Upper lobe of right lung (tissue), 1 donor: ENCODE measurements at regions not wholly inside any gene's neighbourhood (a gene's known extent, or its start where the extent isn't known, plus 50 kb on each side); places are given as distances from the start of the nearest gene placed in this dataset.
"Not testable (repeated sequence)": the region's sequence is repeated elsewhere in the genome, so short reads cannot be mapped to it uniquely, and the experiment has no call there.

Experiments
- ATAC-seq: fragments of 200-7000 bp; cut with Tn5 transposase; one replicate; pipeline ENCODE4 v1.9.1; 2020; ENCODE audit warnings: mild to moderate bottlenecking, moderate library complexity
- DNase-seq: peaks from one replicate; pipeline ENCODE4 v3.0.0-alpha.2; 2020
- H3K27ac ChIP-seq: fragments of 200-600 bp; one replicate; pipeline ENCODE4 v1.8.0; 2022
- H3K27me3 ChIP-seq: fragments of 200-600 bp; one replicate; pipeline ENCODE4 v1.8.0; 2022; ENCODE audit warnings: mild to moderate bottlenecking
- H3K36me3 ChIP-seq: fragments of 200-600 bp; one replicate; pipeline ENCODE4 v1.8.0; 2022
- H3K4me1 ChIP-seq: fragments of 200-600 bp; one replicate; pipeline ENCODE4 v1.8.0; 2022
- H3K4me3 ChIP-seq: fragments of 200-600 bp; one replicate; pipeline ENCODE4 v1.8.0; 2022; ENCODE audit warnings: mild to moderate bottlenecking
- H3K9me3 ChIP-seq: fragments of 200-600 bp; one replicate; pipeline ENCODE4 v1.8.0; 2022
- intact Hi-C: fragments of 100-400 bp; cut with DNase I; formaldehyde crosslinking; loops from one replicate; pipeline ENCODE4 v1.11.0; 2022
- TF ChIP-seq, protein P1 (sequence below): fragments of 200-600 bp; IDR thresholded peaks from one replicate; pipeline ENCODE4 v1.8.0; 2022; ENCODE audit warnings: antibody characterized with exemption
- donor health status: DM: no; HTN: yes; CAD: no; lungs with severe emphysema.

DNA sequence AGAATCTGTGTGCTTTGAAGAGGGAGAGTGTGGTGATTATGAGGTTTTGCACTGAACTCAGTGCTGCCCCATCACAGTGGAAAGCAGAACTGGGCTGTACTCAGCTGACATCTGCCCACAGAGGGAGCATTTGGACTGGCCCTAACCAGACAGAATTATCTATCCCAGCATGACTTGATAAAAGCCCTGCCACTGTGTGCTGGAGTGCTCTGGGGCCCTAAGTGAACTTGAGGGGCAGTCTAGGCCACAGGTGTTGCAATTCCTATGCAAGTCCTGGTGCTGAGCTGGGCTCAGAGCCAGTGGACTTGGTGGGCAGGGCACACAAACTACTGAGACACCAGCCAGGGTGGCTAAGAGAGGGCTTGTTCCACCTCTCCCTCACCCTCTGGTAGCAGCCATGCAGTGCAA is 269.2 kb upstream of the CTNNB1 start:
- no peak overlapping the region for H3K4me3 ChIP-seq
- peak; percentile 97 for ATAC-seq
- H3K27ac ChIP-seq, result no peak overlapping the region
- peak; percentile 83 for DNase-seq
- H3K4me1 ChIP-seq, result peaks cover 3% of the 10 kb centered on the region
- TF ChIP-seq, protein P1, sequence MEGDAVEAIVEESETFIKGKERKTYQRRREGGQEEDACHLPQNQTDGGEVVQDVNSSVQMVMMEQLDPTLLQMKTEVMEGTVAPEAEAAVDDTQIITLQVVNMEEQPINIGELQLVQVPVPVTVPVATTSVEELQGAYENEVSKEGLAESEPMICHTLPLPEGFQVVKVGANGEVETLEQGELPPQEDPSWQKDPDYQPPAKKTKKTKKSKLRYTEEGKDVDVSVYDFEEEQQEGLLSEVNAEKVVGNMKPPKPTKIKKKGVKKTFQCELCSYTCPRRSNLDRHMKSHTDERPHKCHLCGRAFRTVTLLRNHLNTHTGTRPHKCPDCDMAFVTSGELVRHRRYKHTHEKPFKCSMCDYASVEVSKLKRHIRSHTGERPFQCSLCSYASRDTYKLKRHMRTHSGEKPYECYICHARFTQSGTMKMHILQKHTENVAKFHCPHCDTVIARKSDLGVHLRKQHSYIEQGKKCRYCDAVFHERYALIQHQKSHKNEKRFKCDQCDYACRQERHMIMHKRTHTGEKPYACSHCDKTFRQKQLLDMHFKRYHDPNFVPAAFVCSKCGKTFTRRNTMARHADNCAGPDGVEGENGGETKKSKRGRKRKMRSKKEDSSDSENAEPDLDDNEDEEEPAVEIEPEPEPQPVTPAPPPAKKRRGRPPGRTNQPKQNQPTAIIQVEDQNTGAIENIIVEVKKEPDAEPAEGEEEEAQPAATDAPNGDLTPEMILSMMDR, result no peak
- H3K9me3 ChIP-seq, result no peaks in the 10 kb centered on the region
- no peaks in the 10 kb centered on the region for H3K27me3 ChIP-seq
- intact Hi-C loops, result no loop called here
- H3K36me3 ChIP-seq, result no peaks in the 10 kb centered on the region

DNA sequence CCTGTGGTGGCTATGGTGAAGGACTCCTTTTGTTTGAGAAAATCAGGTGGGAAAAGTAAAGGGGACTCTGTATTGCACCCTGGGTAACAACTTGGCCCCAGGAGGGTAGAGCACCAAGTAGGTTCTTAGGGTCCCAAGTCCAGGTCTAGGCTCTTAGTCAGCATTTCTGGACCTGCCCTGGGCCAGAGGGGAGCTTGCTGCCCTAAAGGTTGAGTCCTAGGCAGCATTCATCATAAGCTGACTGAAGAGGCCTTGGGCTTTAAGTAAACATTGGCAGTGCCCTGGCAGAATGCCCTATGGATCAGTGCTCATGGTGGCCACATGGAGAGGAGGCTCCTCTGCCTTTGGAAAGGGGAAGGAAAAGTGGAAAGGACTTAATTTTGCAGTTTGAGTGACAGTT is 268.5 kb upstream of the CTNNB1 start:
- no peak overlapping the region for H3K4me3 ChIP-seq
- no peaks in the 10 kb centered on the region for H3K36me3 ChIP-seq
- H3K9me3 ChIP-seq, result no peaks in the 10 kb centered on the region
- H3K4me1 ChIP-seq, result no peaks in the 10 kb centered on the region
- TF ChIP-seq, protein P1, result no peak
- ATAC-seq (peak; percentile 29), DNase-seq (no peak)
- no peak overlapping the region for H3K27ac ChIP-seq
- intact Hi-C loops, result no loop called here
- H3K27me3 ChIP-seq, result no peaks in the 10 kb centered on the region

DNA sequence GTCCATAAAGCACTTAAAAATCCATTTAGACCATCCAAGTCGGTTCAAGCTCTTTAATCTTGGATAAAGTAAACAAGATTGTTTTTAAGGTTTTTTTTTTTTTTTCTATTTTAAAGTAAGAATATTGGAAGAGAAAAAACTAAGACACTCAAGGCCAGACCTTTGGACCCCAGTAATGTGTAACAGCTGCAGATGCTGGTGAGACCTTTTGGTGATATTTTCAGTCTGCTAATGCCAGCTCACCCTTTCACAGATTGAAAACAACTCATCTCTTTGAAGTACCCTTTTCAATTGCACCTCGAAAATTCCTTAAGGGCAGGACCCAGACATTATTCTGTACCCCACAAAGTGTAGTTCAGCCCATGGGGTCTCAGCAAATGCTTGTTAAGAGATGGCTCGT is 260.7 kb upstream of the CTNNB1 start:
- intact Hi-C loops, result no loop called here
- no peak overlapping the region for H3K4me3 ChIP-seq
- no peak for ATAC-seq
- DNase-seq, result no peak
- H3K4me1 ChIP-seq, result peaks cover 6% of the 10 kb centered on the region
- H3K9me3 ChIP-seq, result no peaks in the 10 kb centered on the region
- no peaks in the 10 kb centered on the region for H3K36me3 ChIP-seq
- H3K27ac ChIP-seq, result peak overlapping the region; percentile 72
- TF ChIP-seq, protein P1, result no peak
- no peaks in the 10 kb centered on the region for H3K27me3 ChIP-seq

DNA sequence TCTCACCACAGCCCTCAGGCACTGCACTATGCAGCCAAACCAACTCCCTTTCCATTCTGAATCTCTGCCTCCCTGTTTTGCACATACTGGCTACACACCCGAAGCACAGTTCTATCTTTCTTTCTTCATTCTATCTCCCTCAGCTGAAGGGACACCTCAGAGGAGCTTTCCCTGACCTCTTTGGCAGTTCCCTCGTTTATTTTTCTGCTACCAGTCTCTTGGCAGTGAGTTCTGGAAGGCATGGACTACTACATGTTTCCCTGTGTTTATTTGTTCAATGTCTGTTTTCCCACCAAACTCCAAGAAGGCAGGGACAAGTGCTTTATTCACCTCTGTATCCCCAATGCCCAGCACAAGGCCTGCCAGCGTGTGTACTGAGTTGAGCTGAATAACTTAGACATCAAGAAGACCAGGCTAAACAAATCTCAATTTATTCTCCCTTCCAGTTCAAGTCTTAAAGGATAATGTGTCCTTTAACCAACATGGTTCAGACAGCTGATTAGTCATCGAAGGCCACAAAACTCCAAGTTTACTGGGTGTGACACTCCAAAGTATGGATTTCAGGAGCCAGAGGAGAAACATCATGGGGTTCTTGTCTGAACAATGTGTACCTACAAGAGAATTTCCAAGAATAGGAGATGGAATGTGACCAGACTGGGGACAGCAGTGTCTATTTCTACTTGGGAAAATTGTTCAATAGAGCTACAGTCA is 260.1 kb upstream of the CTNNB1 start:
- TF ChIP-seq, protein P1, result no peak
- Histone ChIP-seq H3K27ac (peak overlapping the region; percentile 72), H3K9me3 (no peaks in the 10 kb centered on the region), H3K4me1 (peaks cover 6% of the 10 kb centered on the region), H3K4me3 (no peak overlapping the region), H3K27me3 (no peaks in the 10 kb centered on the region), H3K36me3 (no peaks in the 10 kb centered on the region)
- DNase-seq (no peak), ATAC-seq (peak; percentile 78)
- intact Hi-C loops, result no loop called here

DNA sequence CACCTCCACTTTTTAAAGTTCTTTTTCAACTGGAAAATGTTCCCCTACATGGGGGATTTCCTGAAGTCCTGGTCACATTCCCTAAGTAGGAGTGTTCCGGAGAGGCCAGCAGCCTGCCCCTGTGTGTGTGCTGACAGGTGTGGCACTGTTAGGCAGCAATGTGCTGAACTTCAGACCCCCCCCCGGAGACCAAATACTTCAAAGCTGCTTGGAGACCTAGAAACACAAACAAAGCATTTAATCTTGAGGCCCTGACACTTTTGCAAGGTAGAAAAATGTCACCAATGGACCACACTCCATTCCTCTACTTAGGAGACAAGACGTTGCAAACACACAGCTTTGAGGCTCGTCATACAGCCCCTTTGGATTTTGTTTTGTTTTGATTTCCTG is 259.6 kb upstream of the CTNNB1 start:
- TF ChIP-seq, protein P1, result no peak
- ATAC-seq (peak; percentile 95), DNase-seq (peak; percentile 75)
- H3K9me3 ChIP-seq, result no peaks in the 10 kb centered on the region
- H3K4me1 ChIP-seq, result peaks cover 6% of the 10 kb centered on the region
- intact Hi-C loops, result no loop called here
- H3K27ac ChIP-seq, result peak overlapping the region; percentile 72
- H3K36me3 ChIP-seq, result no peaks in the 10 kb centered on the region
- H3K27me3 ChIP-seq, result no peaks in the 10 kb centered on the region
- H3K4me3 ChIP-seq, result no peak overlapping the region

DNA sequence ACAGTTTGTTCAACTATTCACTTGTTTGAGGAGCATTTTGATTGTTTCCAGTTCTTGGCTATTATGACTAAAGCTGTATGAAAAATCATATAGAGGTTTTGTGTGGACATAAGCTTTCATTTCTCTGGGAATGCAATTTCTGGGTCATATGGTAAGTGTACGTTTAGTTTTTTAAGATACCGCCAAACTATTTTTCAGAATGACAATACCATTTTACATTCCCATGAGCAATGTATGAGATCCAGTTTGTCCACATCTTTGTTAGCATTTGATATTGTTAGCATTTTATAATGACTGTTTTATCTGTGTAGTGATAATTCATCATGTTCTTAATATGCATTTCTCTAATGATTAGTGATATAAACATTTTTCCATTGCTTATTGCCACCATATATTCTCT is 258.7 kb upstream of the CTNNB1 start:
- H3K4me1 ChIP-seq, result peaks cover 6% of the 10 kb centered on the region
- TF ChIP-seq, protein P1, result no peak
- no peaks in the 10 kb centered on the region for H3K36me3 ChIP-seq
- ATAC-seq (no peak), DNase-seq (no peak)
- intact Hi-C loops, result no loop called here
- H3K27ac ChIP-seq, result peak overlapping the region; percentile 72
- H3K9me3 ChIP-seq, result no peaks in the 10 kb centered on the region
- H3K4me3 ChIP-seq, result no peak overlapping the region
- no peaks in the 10 kb centered on the region for H3K27me3 ChIP-seq

DNA sequence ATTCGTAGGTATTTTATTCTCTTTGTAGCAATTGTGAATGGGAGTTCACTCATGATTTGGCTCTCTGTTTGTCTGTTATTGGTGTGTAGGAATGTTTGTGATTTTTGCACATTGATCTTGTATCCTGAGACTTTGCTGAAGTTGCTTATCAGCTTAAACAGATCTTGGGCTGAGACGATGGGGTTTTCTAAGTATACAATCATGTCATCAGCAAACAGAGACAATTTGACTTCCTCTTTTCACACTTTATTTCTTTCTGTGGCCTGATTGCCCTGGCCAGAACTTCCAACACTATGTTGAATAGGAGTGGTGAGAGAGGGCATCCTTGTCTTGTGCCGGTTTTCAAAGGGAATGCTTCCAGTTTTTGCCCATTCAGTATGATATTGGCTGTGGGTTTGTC is 252.3 kb upstream of the CTNNB1 start:
- ATAC-seq, DNase-seq, H3K4me1 ChIP-seq, intact Hi-C loops, H3K27ac ChIP-seq, H3K4me3 ChIP-seq, H3K36me3 ChIP-seq, H3K27me3 ChIP-seq, H3K9me3 ChIP-seq: not testable (repeated sequence)

DNA sequence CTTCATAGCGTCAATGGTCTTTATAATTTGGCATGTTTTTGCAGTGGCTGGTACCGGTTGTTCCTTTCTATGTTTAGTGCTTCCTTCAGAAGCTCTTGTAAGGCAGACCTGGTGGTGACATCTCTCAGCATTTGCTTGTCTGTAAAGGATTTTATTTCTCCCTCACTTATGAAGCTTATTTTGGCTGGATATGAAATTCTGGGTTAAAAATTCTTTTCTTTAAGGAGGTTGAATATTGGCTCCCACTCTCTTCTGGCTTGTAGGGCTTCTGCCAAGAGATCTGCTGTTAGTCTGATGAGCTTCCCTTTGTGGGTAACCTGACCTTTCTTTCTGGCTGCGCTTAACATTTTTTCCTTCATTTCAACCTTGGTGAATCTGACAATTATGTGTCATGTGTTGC is 250.0 kb upstream of the CTNNB1 start:
- H3K27me3 ChIP-seq, intact Hi-C loops, H3K36me3 ChIP-seq, H3K4me1 ChIP-seq, ATAC-seq, H3K4me3 ChIP-seq, H3K27ac ChIP-seq, H3K9me3 ChIP-seq, DNase-seq: not testable (repeated sequence)
